Stimulated activated CD8-positive, alpha-beta memory T cell treated with anti-CD3 and anti-CD28 coated beads, Interleukin-15, amount 100 ng/mL, for 48 hours (primary cell): ENCODE measurements at regions not wholly inside any gene's neighbourhood (a gene's known extent, or its start where the extent isn't known, plus 50 kb on each side); places are given as distances from the start of the nearest gene placed in this dataset.

Source experiments
- DNase-seq, 2 donors: peaks; one replicate each; pipeline ENCODE4 v3.0.0-alpha.2; 2020; ENCODE audit warnings: low read depth in 2 of 2

DNA sequence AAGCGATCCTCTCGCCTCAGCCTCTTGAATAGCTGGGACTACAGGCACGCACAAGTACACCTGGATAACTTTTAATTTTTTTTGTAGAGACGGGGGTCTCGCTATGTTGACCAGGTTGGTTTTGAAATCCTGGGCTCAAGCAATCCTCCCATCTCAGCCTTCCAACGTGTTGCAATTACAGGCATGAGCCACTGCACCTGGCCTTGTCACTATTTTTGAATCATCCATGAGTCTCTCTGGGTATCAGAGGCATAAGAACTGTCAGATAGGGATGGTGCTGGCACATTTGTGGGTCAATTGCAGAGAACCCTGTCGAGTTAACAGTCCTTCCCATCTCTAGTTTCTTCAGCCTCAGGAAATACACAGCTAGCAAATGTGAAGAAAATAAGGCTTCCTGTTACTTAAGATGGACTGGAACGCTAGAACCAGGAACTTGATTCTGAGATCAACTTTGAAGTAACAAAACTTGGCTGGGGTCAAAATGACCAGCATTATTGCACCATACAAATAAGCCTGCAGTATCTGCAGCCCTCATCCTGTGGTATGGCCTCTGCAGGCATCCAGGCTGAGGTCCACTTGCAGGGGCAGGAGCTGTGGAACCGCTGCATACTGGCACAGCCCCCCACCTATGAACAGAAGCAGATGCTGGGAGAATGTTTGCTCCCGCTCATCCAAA is 124.3 kb upstream of the GADD45A start:
- no peak for DNase-seq

DNA sequence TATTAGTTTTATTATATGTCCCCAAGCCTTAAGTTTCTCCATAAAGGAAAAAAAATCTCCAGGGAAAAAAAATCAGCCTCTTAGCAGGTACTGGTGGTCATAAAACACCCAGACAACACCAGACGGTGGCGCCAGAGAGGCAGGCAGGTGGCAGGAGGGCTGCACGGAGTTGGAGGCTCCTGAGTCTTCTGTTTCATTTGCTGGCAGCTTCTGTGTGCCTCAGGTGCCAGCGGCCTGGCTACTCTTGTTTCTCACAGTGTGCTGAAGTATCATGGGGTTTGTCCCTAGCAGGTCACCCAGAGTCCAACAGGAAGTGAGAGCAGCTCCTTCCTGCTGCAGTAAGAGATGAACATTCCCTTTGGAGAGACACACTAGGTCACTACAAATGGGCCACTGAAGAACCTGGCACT is 123.3 kb upstream of the GADD45A start:
- peak; percentile 66 to 69 for DNase-seq

DNA sequence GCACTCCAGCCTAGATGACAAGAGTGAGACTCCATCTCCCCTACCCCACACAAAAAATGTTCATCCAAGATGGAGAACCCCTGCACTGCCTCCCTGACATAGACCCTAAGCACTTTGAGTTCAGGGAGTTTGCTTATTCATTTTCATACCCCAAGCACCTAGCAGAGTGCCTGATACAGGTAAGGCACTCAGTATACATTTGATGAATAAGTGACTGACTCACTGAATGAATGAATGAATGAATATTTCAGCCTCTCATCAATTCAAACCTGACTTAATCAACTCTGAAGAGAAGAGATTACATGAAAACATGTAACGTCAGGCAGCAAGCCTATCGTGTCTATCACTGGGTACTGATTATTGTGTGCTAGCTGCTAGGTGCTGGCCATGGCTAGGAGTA is 121.3 kb upstream of the GADD45A start:
- no peak for DNase-seq

DNA sequence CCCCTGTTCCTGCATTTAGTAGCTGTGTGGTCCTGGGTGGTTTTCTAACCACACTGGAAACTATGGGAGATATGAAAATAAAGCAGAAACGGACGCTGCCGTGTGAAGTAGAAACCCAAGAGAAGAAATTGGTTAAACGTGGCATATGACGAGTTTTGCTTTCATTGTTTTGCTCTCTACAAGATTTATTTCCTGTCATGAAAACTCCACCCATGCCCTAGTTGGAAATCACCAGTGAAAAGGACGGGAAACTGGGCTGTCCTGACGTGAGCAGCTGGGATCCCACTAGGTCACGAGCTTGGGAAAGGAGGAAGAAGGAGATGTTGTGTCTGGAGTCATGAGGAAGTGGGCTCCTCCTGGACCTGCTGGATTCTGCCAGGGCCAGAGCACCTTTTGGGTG is 120.8 kb upstream of the GADD45A start:
- DNase-seq: no peak

DNA sequence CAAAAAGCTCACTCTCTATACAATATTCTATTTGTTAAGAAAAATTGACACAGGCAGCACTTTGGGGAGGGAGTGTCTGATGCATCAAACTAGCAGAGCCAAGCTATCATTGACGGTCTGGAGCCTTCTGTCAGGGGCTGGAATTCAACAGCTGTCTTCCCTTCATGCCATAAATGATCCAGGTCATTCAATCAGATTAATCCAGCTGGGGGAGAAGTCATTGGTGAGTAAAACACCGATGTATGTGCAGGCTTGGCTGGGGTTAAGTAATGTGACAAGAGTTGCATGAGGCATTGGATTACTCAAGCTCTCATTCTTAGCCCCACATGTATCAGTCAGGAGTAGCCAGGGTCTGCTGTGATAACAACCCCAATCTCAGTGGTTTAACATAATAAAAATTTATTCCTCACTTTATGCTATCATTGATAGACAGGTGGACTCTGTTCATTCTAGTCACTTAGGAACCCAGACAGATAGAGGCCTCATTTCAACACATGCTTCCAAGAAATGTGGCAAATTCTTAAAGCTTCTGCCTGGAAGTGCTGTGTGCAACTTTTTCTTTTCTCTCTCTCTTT is 118.1 kb upstream of the GADD45A start:
- no peak for DNase-seq

DNA sequence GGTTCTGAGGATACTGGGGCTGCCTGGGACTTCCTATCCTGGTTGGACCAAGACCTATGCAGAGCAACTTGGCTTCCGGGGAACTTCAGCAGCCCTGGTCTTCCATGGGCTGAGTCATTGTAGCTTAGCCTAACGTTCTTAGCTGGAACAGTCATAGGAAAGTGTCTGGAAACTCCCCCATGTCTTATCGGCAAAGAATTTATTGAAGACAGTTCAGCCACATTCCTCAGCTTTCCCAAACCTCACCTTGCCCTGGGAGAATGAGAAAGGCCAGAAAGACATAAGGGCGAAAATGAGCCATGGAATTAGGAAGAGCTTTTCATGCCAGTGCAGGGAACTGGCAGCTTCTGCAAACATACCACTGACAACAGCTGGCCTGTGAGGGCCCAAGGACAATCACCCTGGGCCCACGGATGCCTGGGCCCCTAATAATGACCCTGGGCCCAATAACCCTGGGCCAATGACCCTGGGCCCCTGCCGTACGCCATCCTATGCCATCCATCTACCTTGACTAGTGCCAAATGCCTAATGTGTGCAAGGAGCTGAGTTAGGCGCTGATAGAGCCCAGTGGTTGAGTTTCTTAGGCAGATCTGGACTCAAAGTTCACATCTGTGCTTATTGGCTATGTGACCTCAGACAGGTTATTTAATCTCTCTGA is 114.4 kb upstream of the GADD45A start:
- no peak for DNase-seq

DNA sequence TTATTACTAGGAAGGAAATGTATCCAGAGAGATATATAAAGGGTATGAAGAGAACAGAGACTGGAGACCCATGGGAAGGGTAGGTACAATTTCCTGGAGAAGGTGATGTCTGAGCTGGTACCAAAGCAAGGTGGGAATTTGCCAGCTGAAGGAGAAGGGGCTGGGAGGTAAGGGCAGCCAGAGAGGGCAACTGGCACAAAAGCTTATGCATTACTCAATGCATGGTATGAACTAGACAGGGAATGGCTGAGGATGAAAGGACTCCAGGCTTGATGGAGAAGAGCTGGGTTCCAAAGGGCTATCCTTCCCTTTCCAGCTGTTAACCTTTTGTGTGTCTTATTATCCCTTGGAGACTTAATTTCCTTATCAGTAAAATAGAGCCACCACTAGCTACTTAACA is 113.6 kb upstream of the GADD45A start:
- DNase-seq: no peak

DNA sequence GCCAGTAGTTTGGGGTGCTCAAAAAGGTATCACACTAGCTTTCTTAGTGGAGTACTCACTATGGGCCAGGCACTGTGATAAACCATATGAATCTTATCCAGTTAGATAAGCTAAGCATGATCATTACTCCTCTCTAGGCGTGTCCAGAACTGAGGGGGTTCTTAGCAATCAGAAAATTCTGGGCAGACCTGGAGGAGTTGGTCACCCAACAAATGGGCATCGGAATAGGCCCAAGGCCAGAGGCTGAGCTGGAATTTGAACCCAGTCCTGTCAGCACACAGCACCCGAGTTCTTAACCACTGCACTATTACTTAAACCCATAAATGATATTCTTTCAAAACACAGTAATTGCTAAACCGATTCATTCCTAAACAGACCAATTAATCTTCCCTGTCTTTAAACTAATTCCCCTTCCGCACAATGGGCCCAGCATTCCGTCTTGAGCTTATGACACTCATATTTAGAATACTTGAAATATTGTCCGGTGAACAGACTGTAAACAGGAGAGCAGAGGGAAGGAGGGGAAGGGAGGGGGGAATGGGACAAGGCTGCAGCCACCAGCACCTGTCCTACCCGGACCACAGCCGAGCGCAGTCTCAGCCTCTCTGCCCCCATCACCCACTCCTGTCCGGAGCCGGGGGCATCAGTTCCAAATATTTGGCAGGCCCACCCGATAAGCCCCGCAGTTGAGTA is 113.0 kb upstream of the GADD45A start:
- no peak for DNase-seq

DNA sequence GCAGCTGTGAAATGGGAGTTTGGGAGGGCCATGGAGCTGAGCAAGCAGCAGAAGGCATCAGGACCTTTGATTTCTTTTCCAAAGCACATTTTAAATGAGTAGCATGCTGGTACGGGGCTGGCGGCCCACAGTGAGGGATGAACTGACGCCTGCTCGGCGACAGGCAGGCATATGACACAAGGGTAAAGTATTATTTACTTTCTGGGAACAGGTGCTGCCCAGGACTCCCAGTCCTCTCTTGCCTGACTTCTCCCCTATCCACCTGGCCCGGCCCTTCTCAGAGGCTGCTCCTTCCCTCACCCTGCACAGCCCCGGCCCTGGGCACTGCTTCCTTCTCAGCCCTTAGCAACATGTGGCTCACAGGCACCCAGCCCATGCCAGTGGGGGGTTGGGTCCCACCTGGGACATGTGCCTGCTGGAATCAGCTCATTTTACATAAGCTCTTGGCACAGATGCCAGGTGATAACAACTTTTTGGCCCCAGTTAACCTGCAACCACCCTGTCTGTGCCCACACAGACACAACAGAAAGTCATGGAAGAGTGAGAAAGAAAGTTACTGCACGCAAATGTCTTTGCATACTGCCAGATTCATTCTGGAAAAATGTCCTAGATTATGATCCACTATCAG is 112.3 kb upstream of the GADD45A start:
- DNase-seq: no peak

DNA sequence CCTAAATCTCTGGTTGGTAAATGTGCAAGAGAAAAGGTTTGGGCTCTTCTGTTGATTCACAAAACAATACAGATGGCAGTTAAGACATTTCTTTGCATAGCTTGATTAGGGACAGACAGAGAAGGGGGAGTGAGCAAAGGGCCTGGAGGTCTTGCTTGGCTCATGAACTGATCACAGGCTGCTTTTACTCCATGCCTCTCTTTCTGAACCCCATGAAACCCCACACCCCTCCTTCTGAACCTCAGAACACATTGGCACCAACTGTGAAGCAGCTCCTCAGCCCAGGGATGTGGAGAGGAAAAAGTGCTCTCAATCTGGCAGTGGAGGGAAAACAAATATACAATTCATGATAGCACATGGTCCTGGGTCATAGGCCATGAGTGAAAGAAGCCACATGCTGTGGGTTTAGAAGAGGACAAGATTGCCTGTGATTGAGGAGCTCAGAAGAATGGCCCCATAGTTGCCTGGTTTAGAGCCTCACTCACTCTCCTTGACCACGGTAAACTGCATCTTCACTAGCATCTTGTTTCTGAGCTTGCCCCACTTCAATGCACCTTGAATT is 111.6 kb upstream of the GADD45A start:
- DNase-seq: no peak

DNA sequence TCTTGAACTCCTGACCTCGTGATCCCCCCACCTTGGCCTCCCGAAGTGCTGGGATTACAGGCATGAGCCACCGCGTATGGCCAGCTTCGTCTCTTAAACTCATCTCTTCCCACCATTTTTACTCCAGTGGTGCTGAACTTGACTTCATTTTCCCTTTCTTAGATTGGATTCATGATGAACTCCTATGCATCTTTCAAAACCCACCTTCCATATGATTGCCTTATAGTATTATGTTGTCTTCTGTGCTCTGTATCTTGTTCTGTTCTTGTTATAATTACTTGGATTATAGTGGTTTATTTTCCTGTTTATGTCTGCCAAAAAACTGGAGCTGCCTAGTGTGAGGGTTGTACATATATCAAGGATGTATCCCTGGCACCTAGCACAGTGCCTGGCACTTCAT is 110.8 kb upstream of the GADD45A start:
- no peak for DNase-seq

DNA sequence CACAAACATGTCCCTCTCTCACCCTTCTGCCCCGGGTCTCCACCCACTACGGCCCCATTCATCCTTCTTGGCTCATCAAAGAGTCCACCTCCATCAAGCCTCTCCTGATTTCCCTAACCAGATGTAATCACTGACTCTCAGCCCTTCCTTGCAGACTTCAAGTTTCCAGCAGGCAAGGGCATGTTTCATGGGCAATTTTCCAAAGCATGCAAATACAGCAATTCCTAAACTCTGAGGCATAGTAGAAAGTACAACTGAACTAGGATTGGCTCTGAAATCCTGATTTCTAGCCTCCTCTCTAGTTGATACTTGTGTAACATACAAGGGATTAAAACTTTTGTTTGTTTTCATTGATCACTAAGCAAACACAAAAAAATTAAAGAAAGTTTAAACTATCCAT is 109.1 kb upstream of the GADD45A start:
- DNase-seq: no peak

DNA sequence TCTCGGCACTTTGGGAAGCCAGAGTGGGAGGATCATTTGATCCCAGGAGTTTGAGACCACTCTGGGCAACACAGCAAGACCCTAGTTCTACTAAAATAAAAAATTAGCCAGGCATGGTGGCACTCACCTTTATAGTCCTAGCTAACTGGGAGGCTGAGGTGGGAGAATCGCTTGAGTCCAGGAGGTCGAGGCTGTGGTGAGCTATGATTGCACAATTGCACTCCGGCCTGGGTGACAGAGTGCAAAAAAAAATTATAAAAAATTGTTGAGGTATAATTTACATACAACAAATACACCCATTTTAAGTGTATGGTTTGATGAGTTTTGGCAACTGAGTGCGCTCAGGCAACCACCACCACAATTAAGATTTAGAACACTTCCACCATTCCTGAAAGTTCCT is 108.5 kb upstream of the GADD45A start:
- no peak for DNase-seq

DNA sequence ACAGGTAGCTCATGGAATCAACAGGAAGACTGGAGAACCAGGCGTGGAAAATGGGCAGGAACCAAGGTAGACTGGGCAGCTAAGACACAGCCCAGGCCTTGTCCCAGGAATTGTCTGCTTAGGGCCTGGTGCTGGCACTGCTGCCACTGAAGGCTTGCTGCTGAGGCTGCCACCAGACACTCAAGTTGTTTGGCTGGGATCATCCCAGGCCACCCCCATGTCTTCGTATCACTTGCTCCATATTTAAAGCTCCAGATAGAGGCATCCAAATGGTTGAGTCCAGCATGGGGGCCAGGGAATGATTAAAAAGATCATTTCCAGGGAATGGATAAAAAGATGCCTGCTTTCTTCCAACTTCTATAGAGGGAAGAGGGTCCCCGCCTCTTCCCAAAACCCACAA is 107.4 kb upstream of the GADD45A start:
- no peak for DNase-seq

DNA sequence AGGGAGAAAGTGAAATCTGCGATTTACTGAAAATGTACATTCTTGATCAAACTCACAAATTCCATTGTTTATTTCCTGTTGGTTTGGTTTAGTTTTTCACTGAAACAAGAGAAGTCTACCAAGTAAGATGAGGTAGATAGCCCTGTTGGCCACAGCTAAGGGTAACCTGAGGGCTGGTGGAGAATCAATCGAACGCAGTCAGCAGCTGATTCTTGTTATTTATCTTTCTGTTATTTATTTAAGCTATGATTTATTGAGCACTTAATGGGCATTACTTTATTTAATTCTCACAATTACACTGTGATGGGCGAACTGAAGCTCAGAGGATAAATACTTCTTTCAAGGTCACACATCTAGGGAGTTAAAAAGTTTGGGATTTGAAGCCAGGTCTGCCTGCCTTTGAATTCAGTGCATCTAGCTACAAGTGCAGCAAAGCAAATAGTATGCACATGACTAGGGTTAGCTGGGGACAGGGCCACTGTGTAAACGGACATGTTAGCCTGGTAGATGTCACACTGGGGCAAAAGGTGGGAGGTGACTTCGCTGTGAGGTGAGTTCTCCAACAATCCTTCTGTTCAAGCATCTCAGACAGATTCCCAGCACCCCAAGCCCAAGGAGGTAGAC is 106.5 kb upstream of the GADD45A start:
- DNase-seq: no peak

DNA sequence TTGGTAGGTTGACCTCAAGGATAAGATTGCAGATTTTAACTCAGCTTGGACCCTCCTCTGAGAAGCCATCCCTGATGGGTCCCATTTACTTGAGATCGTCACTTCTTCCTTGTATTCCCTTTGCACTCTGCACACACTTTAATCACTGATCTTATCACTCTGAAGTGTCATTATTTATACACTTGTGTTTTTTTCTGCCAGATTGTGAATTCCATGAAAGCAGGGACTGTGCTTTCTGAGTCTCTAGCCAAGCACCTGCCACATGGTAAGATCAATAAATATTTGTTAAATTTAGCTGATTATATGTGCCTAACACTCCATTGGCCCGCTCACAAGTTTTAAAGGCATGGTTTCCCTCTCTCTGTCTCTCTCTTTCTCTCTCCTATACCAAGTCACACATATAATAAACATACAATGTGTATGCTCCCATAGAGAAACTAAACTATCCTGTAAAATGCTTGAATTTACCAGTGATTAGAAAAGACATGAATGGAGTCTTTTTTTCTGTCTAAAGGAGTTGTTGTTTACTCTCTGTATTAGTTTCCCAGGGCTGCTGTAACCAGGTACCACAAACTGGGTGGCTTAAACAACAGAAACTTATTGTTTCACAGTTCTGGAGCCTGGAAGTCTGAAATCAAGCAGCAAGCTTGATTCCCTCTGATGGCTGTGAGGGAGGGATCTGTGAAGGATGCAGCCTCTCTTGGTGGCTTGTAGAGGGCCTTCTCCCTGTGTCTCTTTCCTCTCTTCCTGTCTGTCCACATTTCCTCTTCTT is 105.2 kb upstream of the GADD45A start:
- DNase-seq: no peak

DNA sequence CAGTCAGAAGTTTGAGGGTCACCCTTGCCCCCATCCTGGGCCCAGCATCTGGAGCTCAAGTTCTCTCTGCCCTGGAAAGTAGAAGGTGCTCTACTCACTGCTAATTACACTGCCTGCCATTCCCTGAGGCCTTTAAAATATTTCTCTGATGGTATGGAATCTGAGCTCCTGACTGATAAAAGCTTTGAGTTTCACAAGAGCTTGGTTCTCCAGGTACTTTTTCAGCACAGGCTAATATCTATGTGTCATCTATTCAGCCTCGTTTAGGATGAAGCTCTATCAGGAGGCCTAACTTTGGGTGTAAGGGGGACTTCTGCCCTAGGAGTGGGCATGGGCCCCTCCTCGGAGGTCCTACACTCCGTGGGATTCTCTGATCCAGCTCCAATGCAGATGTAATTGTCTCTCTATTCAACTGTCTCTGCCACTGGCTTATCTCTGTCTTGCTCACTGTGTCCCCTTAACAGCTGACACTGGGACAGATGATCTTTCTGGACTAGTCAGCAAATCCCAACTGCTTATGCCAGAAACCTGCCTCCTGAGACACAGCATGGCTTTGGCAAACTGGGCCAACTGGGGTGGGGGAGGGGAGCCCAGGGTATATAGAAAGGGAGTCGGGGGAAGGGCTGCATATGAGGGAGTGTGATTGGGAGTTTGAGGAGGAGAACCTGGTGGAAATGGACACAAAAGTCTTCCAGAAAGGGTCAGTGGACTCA is 104.2 kb upstream of the GADD45A start:
- no peak for DNase-seq

DNA sequence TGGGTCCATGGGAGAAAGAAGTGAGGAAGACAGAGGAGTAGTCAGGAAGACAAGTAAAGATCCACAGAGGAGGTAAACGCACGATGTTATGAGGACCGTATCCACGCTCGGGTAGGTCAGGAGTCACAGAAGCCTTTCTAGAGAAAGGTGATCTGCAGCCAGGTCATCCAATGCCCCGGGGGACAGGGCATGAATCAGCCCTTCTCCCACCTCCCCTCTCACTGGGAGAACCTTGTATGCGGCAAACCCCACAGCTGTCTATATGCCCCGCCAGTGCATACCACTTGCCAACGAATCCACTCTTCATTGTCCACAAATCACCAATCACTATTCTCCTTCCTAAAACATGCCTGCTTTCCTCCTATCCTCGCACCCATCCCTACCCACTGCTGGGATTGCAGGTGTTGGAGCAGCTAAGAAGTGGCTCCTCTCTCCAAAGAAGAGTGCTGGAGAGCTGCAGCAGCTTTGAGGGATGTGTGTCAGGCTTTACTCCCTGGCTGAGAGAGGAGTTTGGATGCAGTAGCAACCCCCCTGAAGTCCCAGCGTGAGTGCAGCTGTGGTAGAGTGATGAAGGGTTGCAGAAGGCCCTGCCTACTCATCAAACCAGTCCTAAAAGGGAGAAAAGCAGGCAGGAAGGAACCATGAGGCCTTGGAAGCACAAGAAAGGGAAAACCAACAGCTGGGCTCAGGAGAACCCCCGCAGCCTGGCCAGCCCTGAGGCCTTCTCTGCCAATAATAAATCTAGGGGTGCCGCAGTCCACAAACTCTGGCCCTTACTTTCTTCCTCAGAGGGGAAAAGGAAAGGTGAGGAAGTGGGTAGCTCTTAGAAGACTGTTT is 102.2 kb upstream of the GADD45A start:
- DNase-seq: no peak

DNA sequence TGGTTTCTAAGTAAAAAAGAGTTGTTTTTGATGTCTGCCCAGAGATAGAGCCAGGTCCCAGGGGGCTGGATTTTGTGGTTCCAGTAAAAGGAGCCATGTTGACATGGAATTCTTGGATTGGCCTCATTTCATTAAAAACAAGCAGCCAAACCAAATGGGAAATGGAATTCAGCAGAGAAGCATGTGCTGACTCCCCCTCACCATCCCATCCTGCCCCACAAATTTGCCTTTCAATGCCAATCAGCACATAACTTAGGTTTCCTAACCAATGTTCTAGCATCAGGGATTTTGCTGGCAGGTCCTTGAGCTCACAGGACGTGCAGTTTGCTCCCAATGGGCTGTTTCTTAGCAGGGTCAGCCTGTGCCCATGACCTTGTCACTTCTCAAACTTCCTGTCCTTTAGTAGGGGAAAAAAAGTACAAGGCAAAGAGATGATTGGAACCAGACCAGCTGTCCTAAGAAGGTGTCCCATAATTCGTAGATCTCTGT is 101.5 kb upstream of the GADD45A start:
- no peak for DNase-seq
